Prostate gland (tissue), 2 donors: ENCODE measurements at regions not wholly inside any gene's neighbourhood (a gene's known extent, or its start where the extent isn't known, plus 50 kb on each side); places are given as distances from the start of the nearest gene placed in this dataset.

Experiments used
- DNase-seq: peaks from one replicate; pipeline ENCODE4 v3.0.0-alpha.2; 2019; ENCODE audit warnings: low spot score
- H3K27ac ChIP-seq, 2 donors: fragments of 200-600 bp; sonication (generic); 2 replicates each; pipeline ENCODE4 v1.5.1; 2017 to 2019
- H3K27me3 ChIP-seq: fragments of 200-600 bp; sonication (generic); replicated peaks from 2 replicates; pipeline ENCODE4 v1.5.1; 2019; ENCODE audit not compliant: insufficient read depth
- H3K36me3 ChIP-seq, 2 donors: fragments of 200-600 bp; sonication (generic); 1 replicate in 1 of 2; 2 replicates in 1 of 2; pipeline versions ENCODE4 v1.5.1 to v1.8.1; 2017 to 2019
- H3K4me1 ChIP-seq: fragments of 200-600 bp; sonication (generic); replicated peaks from 2 replicates; pipeline ENCODE4 v1.5.1; 2019
- H3K4me3 ChIP-seq, 2 donors: fragments of 200-600 bp; sonication (generic); 2 replicates each; pipeline ENCODE4 v1.5.1; 2017 to 2019
- H3K9me3 ChIP-seq: fragments of 200-600 bp; sonication (generic); 2 replicates; pipeline ENCODE4 v1.5.1; 2017
- CTCF ChIP-seq, 4 experiments: fragments of 200-600 bp in 2 of 4; fragments of 450-650 bp in 2 of 4; sonication (generic) in 2 of 4; IDR thresholded peaks; 1 replicate in 3 of 4; 2 replicates in 1 of 4; pipeline ENCODE4 v1.5.1; 2016 to 2019; ENCODE audit warnings: antibody characterized with exemption in 4 of 4, mild to moderate bottlenecking in 2 of 4, moderate library complexity in 2 of 4
- POLR2A ChIP-seq: fragments of 450-650 bp; IDR thresholded peaks from one replicate; pipeline ENCODE4 v1.6.1; 2016; ENCODE audit warnings: antibody characterized with exemption, mild to moderate bottlenecking
- POLR2AphosphoS5 ChIP-seq: sonication (generic); formaldehyde crosslinking; IDR thresholded peaks from one replicate; pipeline ENCODE4 v1.6.1; 2017; ENCODE audit warnings: antibody characterized with exemption
- WGBS: methylation state at CpG from one replicate; pipeline ENCODE4 v1.1.5; 2018; 5-methylcytosine and 5-hydroxymethylcytosine counted together
- intact Hi-C: fragments of 100-400 bp; cut with DNase I; formaldehyde crosslinking; loops from one replicate; pipeline ENCODE4 v1.14.2; 2022

GRCh38 chr3:127360647-127361046, 72.8 kb upstream of the PRR20G start:
- WGBS = 89% methylated on average over 7 of the region's 7 CpGs
- no peak overlapping the region for H3K4me3 ChIP-seq
- H3K36me3 ChIP-seq = no peaks in the 10 kb centered on the region
- intact Hi-C loops = no loop called here
- no peaks in the 10 kb centered on the region for H3K9me3 ChIP-seq
- TF ChIP-seq POLR2AphosphoS5 = no peak
- no peak for TF ChIP-seq POLR2A
- TF ChIP-seq CTCF (IDR thresholded peaks at IDR 0.05) = no peak
- H3K27me3 ChIP-seq = no peaks in the 10 kb centered on the region
- H3K27ac ChIP-seq = no peak overlapping the region
- DNase-seq = no peak
- no peaks in the 10 kb centered on the region for H3K4me1 ChIP-seq

GRCh38 chr3:127358641-127359040, 70.8 kb upstream of the PRR20G start:
- no peaks in the 10 kb centered on the region for H3K36me3 ChIP-seq
- no peak for TF ChIP-seq POLR2A
- TF ChIP-seq POLR2AphosphoS5 = no peak
- no peak for TF ChIP-seq CTCF (IDR thresholded peaks at IDR 0.05)

GRCh38 chr3:127356381-127356780, 68.5 kb upstream of the PRR20G start:
- no peaks in the 10 kb centered on the region for H3K36me3 ChIP-seq
- H3K4me3 ChIP-seq = no peak overlapping the region
- no peaks in the 10 kb centered on the region for H3K4me1 ChIP-seq
- no peak overlapping the region for H3K27ac ChIP-seq
- no peaks in the 10 kb centered on the region for H3K27me3 ChIP-seq
- H3K9me3 ChIP-seq = no peaks in the 10 kb centered on the region
- intact Hi-C loops = no loop called here
- DNase-seq = no peak
- TF ChIP-seq POLR2AphosphoS5 (no peak), POLR2A (no peak), CTCF (IDR thresholded peaks at IDR 0.05) (no peak)
- 82% methylated on average over 2 of the region's 2 CpGs for WGBS

More at GRCh38 chr3:127358641-127359040, 70.8 kb upstream of the PRR20G start:
- Histone ChIP-seq H3K4me3 (no peak overlapping the region), H3K4me1 (no peaks in the 10 kb centered on the region), H3K27me3 (no peaks in the 10 kb centered on the region), H3K9me3 (no peaks in the 10 kb centered on the region), H3K27ac (no peak overlapping the region)
- intact Hi-C loops = no loop called here
- DNase-seq = no peak
- WGBS = 76% methylated on average over 6 of the region's 6 CpGs

- intact Hi-C loops = no loop called here
Measured at GRCh38 chr3:127354761-127355160, 66.9 kb upstream of the PRR20G start.

More at GRCh38 chr3:127354761-127355160, 66.9 kb upstream of the PRR20G start:
- TF ChIP-seq POLR2AphosphoS5 = no peak
- TF ChIP-seq CTCF (IDR thresholded peaks at IDR 0.05) = no peak
- no peak for TF ChIP-seq POLR2A
- no peak for DNase-seq
- no peak overlapping the region for H3K27ac ChIP-seq
- WGBS = 74% methylated on average over 3 of the region's 3 CpGs
- H3K4me1 ChIP-seq = no peaks in the 10 kb centered on the region
- H3K27me3 ChIP-seq = no peaks in the 10 kb centered on the region
- H3K9me3 ChIP-seq = no peaks in the 10 kb centered on the region
- H3K36me3 ChIP-seq = no peaks in the 10 kb centered on the region
- H3K4me3 ChIP-seq = no peak overlapping the region
